ENCODE measurements at regions not wholly inside any gene's neighbourhood (a gene's known extent, or its start where the extent isn't known, plus 50 kb on each side); places are given as distances from the start of the nearest gene placed in this dataset.
"Not testable (repeated sequence)": the region's sequence is repeated elsewhere in the genome, so short reads cannot be mapped to it uniquely, and the experiment has no call there.

GRCh38 chr4:120000591-120001296 lies 65.9 kb downstream of the MAD2L1 start:
- in situ Hi-C loops (cut with MboI) = no loop called here
- H3K36me3 ChIP-seq (ENCODE audit: control insufficient read depth, insufficient read depth, low read length) = no peaks in the 10 kb centered on the region
- ChIA-PET CTCF (ENCODE audit: low intra/inter-chr PET ratio) (no interaction called here), POLR2A (no interaction called here)
- no peak overlapping the region for H3K27ac ChIP-seq (ENCODE audit: extremely low read depth, low read depth, low read length)
- H3K9me1 ChIP-seq (ENCODE audit: control insufficient read depth, insufficient read depth, low read length) = no peaks in the 10 kb centered on the region
- H2AFZ ChIP-seq (ENCODE audit: low read depth, low read length) = no peak overlapping the region
- H3K4me2 ChIP-seq (ENCODE audit: insufficient read depth, low read length) = no peak overlapping the region
- no peaks in the 10 kb centered on the region for H3K9me3 ChIP-seq (replicated peaks; ENCODE audit: control insufficient read depth, insufficient read depth, low read depth, low read length)
- intact Hi-C loops (cut with micrococcal nuclease) = no loop called here
- no peaks in the 10 kb centered on the region for H4K20me1 ChIP-seq (replicated peaks; ENCODE audit: control insufficient read depth, insufficient read depth, low read length)
- no peak for DNase-seq (ENCODE audit: extremely low read depth in 1 of 4, low spot score in 3 of 4)
- no peaks in the 10 kb centered on the region for H3K4me1 ChIP-seq (replicated peaks in 1 of 2; ENCODE audit: control insufficient read depth in 2 of 2, insufficient read depth in 2 of 2, low read length in 2 of 2)
- BruUV-seq (replicated peaks) = no TSS peak
- no peak overlapping the region for H3K4me3 ChIP-seq
- no peaks in the 10 kb centered on the region for H3K79me2 ChIP-seq (ENCODE audit: control insufficient read depth, insufficient read depth, low read length)
- TF ChIP-seq CEBPB (tag; IDR thresholded peaks at IDR 0.05) = peak; percentile 25; the same call in 1 of the 2 replicates
- no peak for TF ChIP-seq GTF2A2 (tag; IDR thresholded peaks at IDR 0.05)
- no peaks in the 10 kb centered on the region for H3K27me3 ChIP-seq (ENCODE audit: control insufficient read depth in 2 of 2, insufficient read depth in 2 of 2, low read length in 2 of 2)
- no peak for ATAC-seq
- WGBS (ENCODE audit: insufficient coverage, low coverage, missing lambda C conversion rate) = 2% methylated on average over 6 of the region's 6 CpGs
- FAIRE-seq = no peak
- H3K9ac ChIP-seq (ENCODE audit: insufficient read depth in 1 of 2, low read depth in 2 of 2, low read length in 2 of 2) = no peak overlapping the region

GRCh38 chr4:119996024-119996423 lies 70.6 kb downstream of the MAD2L1 start:
- H3K4me1 ChIP-seq (replicated peaks in 1 of 2; ENCODE audit: control insufficient read depth in 2 of 2, insufficient read depth in 2 of 2, low read length in 2 of 2); H3K4me3 ChIP-seq; H3K9me3 ChIP-seq (replicated peaks; ENCODE audit: control insufficient read depth, insufficient read depth, low read depth, low read length); in situ Hi-C loops (cut with MboI); POLR2A ChIA-PET; DNase-seq (ENCODE audit: extremely low read depth in 1 of 4, low spot score in 3 of 4); CTCF ChIA-PET (ENCODE audit: low intra/inter-chr PET ratio); H4K20me1 ChIP-seq (replicated peaks; ENCODE audit: control insufficient read depth, insufficient read depth, low read length); ATAC-seq; H3K9me1 ChIP-seq (ENCODE audit: control insufficient read depth, insufficient read depth, low read length); H2AFZ ChIP-seq (ENCODE audit: low read depth, low read length); H3K27me3 ChIP-seq (ENCODE audit: control insufficient read depth in 2 of 2, insufficient read depth in 2 of 2, low read length in 2 of 2); H3K79me2 ChIP-seq (ENCODE audit: control insufficient read depth, insufficient read depth, low read length); H3K27ac ChIP-seq (ENCODE audit: extremely low read depth, low read depth, low read length); BruUV-seq (replicated peaks); H3K36me3 ChIP-seq (ENCODE audit: control insufficient read depth, insufficient read depth, low read length); H3K4me2 ChIP-seq (ENCODE audit: insufficient read depth, low read length); intact Hi-C loops (cut with micrococcal nuclease); FAIRE-seq; H3K9ac ChIP-seq (ENCODE audit: insufficient read depth in 1 of 2, low read depth in 2 of 2, low read length in 2 of 2): not testable (repeated sequence)
- WGBS (ENCODE audit: insufficient coverage, low coverage, missing lambda C conversion rate) = 0% methylated on average over 5 of the region's 10 CpGs

Data from K562 (cell line).